GM23338 (cell line): ENCODE measurements at regions not wholly inside any gene's neighbourhood (a gene's known extent, or its start where the extent isn't known, plus 50 kb on each side); places are given as distances from the start of the nearest gene placed in this dataset.

Source experiments
- ATAC-seq: fragments of 200-7000 bp; cut with Tn5 transposase; 3 replicates; pipeline ENCODE4 v1.9.1; 2020
- DNase-seq: peaks from one replicate; pipeline ENCODE4 v3.0.0-alpha.2; 2015; ENCODE audit warnings: low spot score
- H2AFZ ChIP-seq: fragments of 200-600 bp; sonication (generic); 2 replicates; pipeline ENCODE4 v1.8.0; 2016; ENCODE audit warnings: antibody characterized with exemption, mild to moderate bottlenecking, moderate library complexity
- H3F3A ChIP-seq: fragments of 200-600 bp; sonication (generic); replicated peaks from 2 replicates; pipeline ENCODE4 v1.8.0; 2017; ENCODE audit warnings: antibody characterized with exemption, mixed run types, low read depth
- H3K27ac ChIP-seq: fragments of 200-600 bp; sonication (generic); 2 replicates; pipeline ENCODE4 v1.6.1; 2016; ENCODE audit warnings: low read depth
- H3K27me3 ChIP-seq: fragments of 200-600 bp; sonication (generic); 2 replicates; pipeline ENCODE4 v1.8.0; 2016; ENCODE audit warnings: mild to moderate bottlenecking, mixed run types, moderate library complexity; ENCODE audit not compliant: insufficient read depth
- H3K36me3 ChIP-seq: fragments of 200-600 bp; sonication (generic); 2 replicates; pipeline ENCODE4 v1.8.0; 2016; ENCODE audit warnings: mild to moderate bottlenecking; ENCODE audit not compliant: insufficient read depth
- H3K4me1 ChIP-seq: fragments of 200-600 bp; sonication (generic); 2 replicates; pipeline ENCODE4 v1.8.0; 2016; ENCODE audit warnings: mild to moderate bottlenecking, moderate library complexity; ENCODE audit not compliant: insufficient read depth
- H3K4me2 ChIP-seq: fragments of 200-600 bp; sonication (generic); 2 replicates; pipeline ENCODE4 v1.7.1; 2017; ENCODE audit warnings: mixed run types
- H3K4me3 ChIP-seq: fragments of 200-600 bp; sonication (generic); 2 replicates; pipeline ENCODE4 v1.6.1; 2016; ENCODE audit warnings: mixed run types
- H3K79me2 ChIP-seq: fragments of 200-600 bp; sonication (generic); replicated peaks from 2 replicates; pipeline ENCODE4 v1.8.0; 2017; ENCODE audit warnings: mild to moderate bottlenecking; ENCODE audit not compliant: insufficient read depth
- H3K9me2 ChIP-seq: fragments of 200-600 bp; sonication (generic); 2 replicates; pipeline ENCODE4 v1.8.0; 2017; ENCODE audit not compliant: insufficient read depth
- H4K20me1 ChIP-seq: fragments of 200-600 bp; sonication (generic); replicated peaks from 2 replicates; pipeline ENCODE4 v1.8.0; 2017; ENCODE audit warnings: mild to moderate bottlenecking; ENCODE audit not compliant: insufficient read depth
- H3K27ac Mint-ChIP-seq: 2 replicates; pipeline ENCODE4 v1.8.0; 2020; ENCODE audit warnings: inconsistent platforms, mild to moderate bottlenecking, moderate library complexity, mixed read lengths
- H3K27me3 Mint-ChIP-seq: 3 replicates; pipeline ENCODE4 v1.8.0; 2022; ENCODE audit warnings: low read depth, mild to moderate bottlenecking, moderate library complexity, mixed read lengths, inconsistent platforms; ENCODE audit not compliant: insufficient read depth, poor library complexity
- H3K36me3 Mint-ChIP-seq: 3 replicates; pipeline ENCODE4 v1.8.0; 2021; ENCODE audit warnings: low read depth, mild to moderate bottlenecking, inconsistent platforms, moderate library complexity, mixed read lengths
- H3K4me1 Mint-ChIP-seq: 3 replicates; pipeline ENCODE4 v1.8.0; 2020; ENCODE audit warnings: mild to moderate bottlenecking, inconsistent platforms, mixed read lengths
- H3K4me3 Mint-ChIP-seq: 3 replicates; pipeline ENCODE4 v1.8.0; 2021; ENCODE audit warnings: moderate library complexity, mild to moderate bottlenecking, inconsistent platforms, mixed read lengths
- H3K9me3 Mint-ChIP-seq: 3 replicates; pipeline ENCODE4 v1.8.0; 2020; ENCODE audit warnings: moderate library complexity, mild to moderate bottlenecking, inconsistent platforms, mixed read lengths
- CTCF ChIP-seq, 2 experiments: fragments of 200-600 bp in 1 of 2; sonication (generic) in 1 of 2; conservative IDR thresholded peaks; 2 replicates each; pipeline versions ENCODE4 v1.5.1 to v1.6.1; 2016 to 2017; ENCODE audit warnings: antibody characterized with exemption in 2 of 2, low read depth in 2 of 2, mild to moderate bottlenecking in 2 of 2, moderate library complexity in 1 of 2
- ETS1 ChIP-seq: IDR thresholded peaks from 2 replicates; pipeline ENCODE4 v1.6.1; 2016; ENCODE audit warnings: antibody characterized with exemption
- EZH2 ChIP-seq: fragments of 200-600 bp; sonication (generic); IDR thresholded peaks from one replicate; pipeline ENCODE4 v1.8.0; 2017; ENCODE audit warnings: antibody characterized with exemption, mild to moderate bottlenecking, low read depth; ENCODE audit not compliant: unreplicated experiment
- EZH2phosphoT487 ChIP-seq: fragments of 200-600 bp; sonication (generic); IDR thresholded peaks from one replicate; pipeline ENCODE4 v1.8.1; 2018; ENCODE audit warnings: antibody characterized with exemption; ENCODE audit not compliant: unreplicated experiment
- JUNB ChIP-seq: IDR thresholded peaks from one replicate; pipeline ENCODE4 v1.6.1; 2016; ENCODE audit warnings: antibody characterized with exemption; ENCODE audit not compliant: unreplicated experiment
- POLR2AphosphoS5 ChIP-seq: IDR thresholded peaks from 2 replicates; pipeline ENCODE4 v1.6.1; 2016; ENCODE audit warnings: antibody characterized with exemption, low read depth
- REST ChIP-seq: IDR thresholded peaks from one replicate; pipeline ENCODE4 v1.6.1; 2018; ENCODE audit warnings: antibody characterized with exemption; ENCODE audit not compliant: unreplicated experiment
- STAT1 ChIP-seq: IDR thresholded peaks from one replicate; pipeline ENCODE4 v1.6.1; 2016; ENCODE audit warnings: antibody characterized with exemption; ENCODE audit not compliant: unreplicated experiment
- ZNF331 ChIP-seq: fragments of 250-450 bp; sonication (Bioruptor Pico); IDR thresholded peaks from 2 replicates; pipeline ENCODE4 v1.5.0; 2020; ENCODE audit warnings: low read depth, mild to moderate bottlenecking, moderate library complexity
- ZNF462 ChIP-seq: fragments of 250-450 bp; sonication (Bioruptor Pico); IDR thresholded peaks from 2 replicates; pipeline ENCODE4 v1.5.0; 2020; ENCODE audit warnings: mild to moderate bottlenecking, moderate library complexity

GRCh38 chr19:28403690-28404089 is 809.3 kb downstream of the UQCRFS1 start:
- peak overlapping the region; percentile 69 for H2AFZ ChIP-seq
- DNase-seq (no peak), ATAC-seq (no peak; the same call in 2 of the 3 replicates)
- H3K9me2 ChIP-seq = peaks cover 6% of the 10 kb centered on the region; the same call in 1 of the 2 replicates
- no peaks in the 10 kb centered on the region for H3K4me1 ChIP-seq
- no peaks in the 10 kb centered on the region for H3F3A ChIP-seq
- no peaks in the 10 kb centered on the region for H4K20me1 ChIP-seq
- H3K4me2 ChIP-seq = no peak overlapping the region
- no peak for TF ChIP-seq REST
- TF ChIP-seq EZH2 = no peak
- TF ChIP-seq ZNF462 (CRISPR knock-in tag) = no peak
- TF ChIP-seq ZNF331 = no peak
- TF ChIP-seq CTCF (conservative IDR thresholded peaks at IDR 0.05; ENCODE audit: low read depth in 2 of 2) = no peak
- no peak for TF ChIP-seq ETS1
- no peak for TF ChIP-seq JUNB
- TF ChIP-seq STAT1 = no peak
- no peak for TF ChIP-seq POLR2AphosphoS5
- no peak for TF ChIP-seq EZH2phosphoT487
- H3K27ac ChIP-seq = no peak overlapping the region
- H3K36me3 Mint-ChIP-seq = no peaks in the 10 kb centered on the region
- no peaks in the 10 kb centered on the region for H3K79me2 ChIP-seq
- no peak overlapping the region for H3K4me3 Mint-ChIP-seq
- H3K4me3 ChIP-seq = no peak overlapping the region
- peaks cover 19% of the 10 kb centered on the region for H3K4me1 Mint-ChIP-seq
- peaks cover 3% of the 10 kb centered on the region; the same call in 2 of the 3 replicates for H3K9me3 Mint-ChIP-seq
- no peaks in the 10 kb centered on the region for H3K27me3 ChIP-seq
- H3K36me3 ChIP-seq = no peaks in the 10 kb centered on the region
- H3K27me3 Mint-ChIP-seq = no peaks in the 10 kb centered on the region
- H3K27ac Mint-ChIP-seq = peak overlapping the region; percentile 71
